GM19467 (cell line): ENCODE measurements at regions not wholly inside any gene's neighbourhood (a gene's known extent, or its start where the extent isn't known, plus 50 kb on each side); places are given as distances from the start of the nearest gene placed in this dataset.

Source experiments
- ATAC-seq: cut with Tn5 transposase; IDR thresholded peaks from one replicate; pipeline ENCODE4 v1.9.1; 2021; ENCODE audit warnings: mild to moderate bottlenecking, moderate library complexity; ENCODE audit not compliant: unreplicated experiment

DNA sequence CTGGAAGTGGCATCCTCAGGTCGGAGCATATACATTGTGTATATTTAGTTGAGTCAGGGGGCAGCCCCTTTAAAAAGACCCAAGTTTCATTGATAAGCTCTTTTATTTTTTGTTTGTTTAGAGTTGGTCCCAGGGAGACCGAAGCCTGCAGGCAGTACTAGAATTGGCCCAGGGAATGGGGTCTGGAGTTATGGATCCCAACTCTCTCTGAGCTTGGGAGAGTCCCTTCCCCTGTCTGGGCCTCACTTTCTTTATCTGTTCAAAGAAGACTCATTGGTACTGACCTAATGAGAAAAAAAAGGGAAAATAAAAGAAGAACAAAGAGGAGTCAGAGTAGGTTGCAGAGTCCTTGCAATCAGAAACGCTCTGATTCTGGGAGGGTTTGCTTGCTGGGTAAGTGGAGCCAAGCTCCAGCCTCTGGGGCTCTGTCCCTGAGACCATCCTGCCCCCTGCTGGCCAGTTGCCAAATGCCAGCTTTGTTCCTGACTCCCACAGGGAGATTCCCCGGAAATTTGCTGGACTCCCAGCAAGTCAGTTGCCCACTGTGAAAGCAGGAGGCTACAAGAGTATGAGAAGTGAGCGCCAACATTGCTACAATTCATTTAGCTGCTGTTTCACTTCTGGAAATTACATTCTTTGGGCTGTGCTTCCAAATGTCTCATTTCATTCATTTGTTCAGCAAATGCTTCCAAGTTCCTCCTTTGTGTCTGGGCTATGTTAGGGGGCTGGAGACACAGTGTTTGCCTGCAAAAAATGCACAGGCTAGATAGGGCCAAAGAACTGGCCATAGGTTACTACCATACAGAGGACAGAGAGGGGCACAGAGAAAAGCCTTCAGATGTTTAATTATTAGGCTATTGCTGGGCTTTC lies 156.2 kb downstream of the MELK start:
- ATAC-seq = no peak

DNA sequence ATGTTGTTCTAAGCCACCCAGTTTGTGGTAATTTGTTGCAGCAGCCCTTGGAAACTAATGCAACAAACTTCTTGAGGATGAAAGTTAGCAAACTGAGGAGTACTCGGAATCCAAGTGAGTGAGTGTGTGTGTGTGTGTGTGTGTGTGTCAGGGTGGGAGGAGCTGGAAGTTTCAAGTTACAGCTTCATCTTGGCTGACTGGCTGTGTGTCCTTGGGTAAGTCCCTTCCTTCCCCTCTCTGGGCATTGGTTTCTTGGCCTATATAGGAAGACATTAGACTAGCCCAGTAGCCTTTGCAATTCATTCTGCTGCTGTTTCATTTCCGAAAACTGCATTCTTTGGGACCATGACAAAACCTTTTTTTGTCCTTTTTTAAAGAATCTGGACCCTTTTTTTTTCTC lies 157.2 kb downstream of the MELK start:
- no peak for ATAC-seq

DNA sequence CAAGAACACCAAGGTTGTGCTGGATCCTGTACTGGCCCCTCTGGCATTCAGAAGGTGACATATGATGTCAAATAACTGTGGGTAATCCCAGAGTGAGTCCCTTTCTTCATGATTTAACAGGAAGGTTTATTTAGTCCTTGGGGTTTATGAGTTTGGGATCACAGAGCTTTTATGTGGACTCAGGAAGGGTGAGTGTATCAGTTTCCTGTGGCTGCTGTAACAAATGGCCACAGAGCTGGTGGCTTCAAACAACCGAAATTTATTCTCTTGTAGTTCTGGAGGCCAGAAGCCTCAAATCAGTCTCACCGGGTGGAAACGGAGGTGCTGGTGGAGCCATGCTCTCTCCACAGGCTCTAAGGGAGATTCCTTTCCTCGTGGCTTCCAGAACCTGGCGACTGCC lies 157.7 kb downstream of the MELK start:
- ATAC-seq = no peak

DNA sequence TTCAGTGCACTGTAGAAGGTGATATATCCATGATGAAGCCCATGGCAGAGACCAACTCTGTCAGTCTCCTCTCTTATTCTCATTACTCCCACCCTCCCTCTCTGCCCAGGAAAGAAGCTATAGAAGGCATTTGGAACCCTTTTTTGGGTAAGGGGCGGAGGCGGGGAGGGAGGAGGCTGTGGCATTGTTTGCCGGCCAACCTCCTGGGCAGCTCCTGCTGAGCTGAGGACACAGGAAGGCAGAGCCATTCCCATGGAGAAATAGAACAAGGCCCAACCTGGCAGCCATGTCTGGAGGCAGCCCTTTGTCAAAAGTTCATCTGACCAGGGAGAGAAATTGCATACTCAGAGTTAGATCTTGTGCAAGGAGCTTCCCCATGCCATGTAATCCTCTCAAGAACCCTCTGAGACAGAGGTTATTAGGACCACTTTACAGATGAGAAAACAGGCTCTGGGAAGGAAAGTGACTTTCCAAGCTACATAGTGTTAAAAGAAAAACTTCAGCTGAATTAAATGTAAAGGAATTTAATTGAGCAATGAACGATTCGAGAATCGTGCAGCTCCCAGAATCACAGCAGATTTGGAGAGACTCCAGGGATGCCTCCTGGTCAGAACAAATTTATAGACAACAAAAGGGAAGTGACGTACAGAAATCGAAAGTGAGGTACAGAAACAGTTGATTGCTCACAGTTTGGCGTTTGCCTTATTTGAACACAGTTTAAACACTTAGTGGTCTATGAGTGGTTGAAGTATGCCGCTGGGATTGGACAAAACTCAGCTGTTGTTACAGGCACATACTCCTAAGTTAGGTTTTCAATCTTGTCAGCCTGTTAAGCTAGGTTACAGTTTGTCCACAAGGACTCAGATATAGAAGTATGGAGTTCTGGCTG lies 158.6 kb downstream of the MELK start:
- no peak for ATAC-seq

DNA sequence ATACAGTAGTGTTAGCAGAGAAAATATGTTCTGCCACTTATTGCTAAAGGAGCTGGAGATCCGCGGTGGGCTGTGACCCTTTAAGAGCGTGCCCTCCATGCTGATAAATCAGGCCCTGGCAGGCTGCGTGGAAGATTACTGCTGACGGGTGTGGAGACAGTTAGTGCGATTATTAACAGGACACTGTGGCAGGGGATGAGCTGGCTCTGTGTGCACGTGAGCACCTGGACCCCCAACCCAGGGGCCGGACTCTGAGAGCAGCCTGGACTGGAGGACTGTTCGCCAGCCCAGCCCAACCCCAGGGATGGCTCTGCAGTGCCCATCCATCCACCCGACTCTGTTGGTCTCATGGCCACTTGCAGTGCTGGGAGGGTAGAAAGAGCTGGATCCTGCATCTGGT lies 162.0 kb downstream of the MELK start:
- no peak for ATAC-seq

DNA sequence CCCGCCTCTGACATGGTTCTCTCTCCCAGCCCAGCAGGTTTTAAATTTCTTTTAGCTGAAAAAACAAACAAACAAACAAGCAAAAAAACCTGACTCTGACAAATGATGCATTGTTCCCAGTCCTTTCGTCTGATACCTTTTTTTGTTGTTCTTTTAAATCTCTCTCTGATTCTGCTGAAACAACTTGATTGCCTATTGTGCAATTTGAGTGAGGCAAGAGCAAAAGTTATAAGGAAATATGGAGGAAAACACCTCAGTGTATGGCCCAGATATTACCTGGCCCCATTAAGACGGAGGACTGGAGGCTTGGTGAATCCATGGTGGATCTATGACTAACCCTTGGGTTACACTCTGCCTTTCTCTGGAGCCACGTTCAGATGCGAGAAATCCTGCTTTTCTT lies 164.0 kb downstream of the MELK start:
- ATAC-seq = no peak

DNA sequence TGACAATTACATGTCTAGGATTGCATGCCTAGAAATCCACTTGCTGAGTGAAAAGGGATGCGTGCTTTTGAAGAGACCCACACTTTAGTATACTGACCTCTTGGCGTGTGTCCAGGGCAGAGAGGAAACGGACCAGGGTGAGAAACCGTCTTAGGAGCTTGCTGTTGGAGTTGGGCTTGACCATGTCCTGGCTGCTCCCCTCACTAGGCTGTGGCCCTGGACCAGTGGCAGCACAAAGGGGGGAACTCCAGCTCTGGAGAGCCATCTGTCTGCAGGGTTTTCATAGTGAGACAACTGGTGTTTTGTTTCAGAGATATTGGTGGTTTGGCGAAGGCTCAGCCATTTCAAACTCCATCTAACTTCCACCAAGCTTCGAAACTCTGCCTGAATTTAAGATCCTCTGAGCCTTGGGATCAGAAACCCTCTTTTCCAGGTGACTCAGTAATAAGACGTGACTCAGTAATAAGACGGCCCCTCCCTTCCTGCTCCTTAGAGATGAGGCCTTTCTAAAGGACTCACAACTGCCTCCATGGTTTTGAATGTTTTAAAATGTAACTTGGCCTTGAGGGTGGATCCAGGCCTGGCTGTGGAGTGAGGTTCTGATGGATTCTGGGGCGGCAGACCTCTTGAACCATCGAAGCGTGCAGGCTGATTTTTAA lies 165.8 kb downstream of the MELK start:
- no peak for ATAC-seq

DNA sequence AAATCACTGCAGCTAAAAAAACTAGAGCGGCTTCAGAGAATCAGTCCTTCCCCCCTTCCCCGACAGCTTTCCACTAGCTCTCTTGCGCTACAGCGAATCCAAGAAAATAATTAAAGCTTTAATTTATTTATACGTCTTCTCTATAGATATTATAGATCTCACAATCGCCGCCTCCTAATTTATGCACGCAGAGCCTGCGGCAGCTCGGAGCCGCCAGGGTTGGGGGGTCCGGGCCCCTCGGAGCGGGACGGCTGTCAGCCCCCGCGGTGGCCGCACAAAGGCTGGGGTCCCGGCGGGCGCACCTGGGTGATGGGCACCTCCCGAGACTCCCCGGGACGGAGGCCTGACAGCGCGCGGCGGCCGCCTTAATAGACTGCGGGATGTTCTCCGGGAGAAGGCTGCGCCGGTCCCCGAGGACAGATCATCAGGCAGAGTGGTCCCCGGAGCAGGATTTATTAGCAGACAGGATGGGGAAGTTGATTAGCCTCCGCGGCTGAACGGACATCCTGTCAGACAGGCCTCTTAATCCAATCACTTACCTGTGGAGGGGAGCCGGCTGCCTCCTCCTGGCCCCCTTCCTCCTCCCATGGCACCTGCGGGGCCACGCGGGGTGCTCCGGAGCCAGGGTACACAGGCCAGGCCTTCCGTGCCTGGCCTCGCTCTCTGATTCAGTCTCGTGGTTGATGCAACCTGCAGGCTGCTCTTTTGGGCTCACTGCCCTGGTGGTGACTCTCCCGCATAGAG lies 166.8 kb downstream of the MELK start:
- ATAC-seq = no peak

DNA sequence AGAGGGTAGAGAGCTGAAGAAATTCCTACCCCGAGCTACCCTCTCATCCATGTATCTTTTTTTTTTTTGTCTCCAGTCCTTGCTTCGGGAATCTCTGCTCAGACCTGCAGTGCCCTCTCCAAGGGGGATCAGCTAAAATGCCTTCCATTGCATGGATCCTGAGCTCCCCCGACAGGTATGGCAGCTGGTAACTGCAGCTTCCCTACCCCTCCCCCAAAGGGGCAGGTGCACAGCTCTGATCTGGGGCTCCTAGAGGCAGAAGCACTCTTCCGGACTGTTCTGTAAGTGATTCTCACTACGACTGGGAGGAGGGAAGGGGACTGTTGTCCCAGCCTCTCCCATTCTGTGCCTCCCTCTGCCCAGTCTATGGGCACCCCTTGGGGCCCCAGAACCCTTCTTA lies 169.6 kb downstream of the MELK start:
- ATAC-seq = no peak

DNA sequence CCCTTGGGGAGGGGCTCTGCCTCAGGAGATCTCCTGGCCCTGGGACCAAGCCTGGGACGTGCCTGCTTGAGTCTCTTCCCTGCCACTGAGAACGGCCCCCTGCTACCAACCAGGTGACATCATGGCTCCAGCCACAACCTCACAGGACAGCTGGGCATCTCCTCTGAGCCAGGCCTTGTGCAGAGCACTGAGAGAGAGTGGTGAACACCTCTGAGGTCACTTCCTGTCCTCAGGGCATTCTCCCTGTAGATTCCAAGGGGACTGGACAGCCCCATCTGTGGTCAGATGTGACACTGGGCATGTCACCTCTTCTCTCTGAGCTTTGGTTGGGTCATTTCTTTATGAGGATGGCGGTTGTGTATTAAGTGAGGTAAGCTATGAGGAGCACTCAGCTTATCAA lies 172.0 kb downstream of the MELK start:
- no peak for ATAC-seq

DNA sequence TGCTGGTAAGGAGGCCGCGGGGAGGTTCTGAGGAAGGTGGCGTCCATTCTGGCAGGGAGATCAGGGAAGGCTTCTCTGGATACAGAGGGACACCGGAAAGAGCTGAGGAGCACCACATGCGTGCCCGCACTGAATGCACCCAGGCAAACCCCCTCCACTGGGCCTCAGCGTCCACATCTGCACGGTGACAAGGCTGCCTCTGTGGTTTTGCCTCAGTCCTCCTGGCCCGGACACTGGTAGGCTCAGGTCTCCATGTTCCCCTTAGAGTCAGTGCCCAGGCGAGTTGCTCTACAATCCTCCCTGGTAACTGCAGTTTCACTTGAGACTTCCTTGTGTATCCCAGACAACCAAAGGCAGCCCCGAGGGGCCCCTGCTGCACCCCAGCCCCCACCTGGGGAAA lies 173.3 kb downstream of the MELK start:
- ATAC-seq = no peak

DNA sequence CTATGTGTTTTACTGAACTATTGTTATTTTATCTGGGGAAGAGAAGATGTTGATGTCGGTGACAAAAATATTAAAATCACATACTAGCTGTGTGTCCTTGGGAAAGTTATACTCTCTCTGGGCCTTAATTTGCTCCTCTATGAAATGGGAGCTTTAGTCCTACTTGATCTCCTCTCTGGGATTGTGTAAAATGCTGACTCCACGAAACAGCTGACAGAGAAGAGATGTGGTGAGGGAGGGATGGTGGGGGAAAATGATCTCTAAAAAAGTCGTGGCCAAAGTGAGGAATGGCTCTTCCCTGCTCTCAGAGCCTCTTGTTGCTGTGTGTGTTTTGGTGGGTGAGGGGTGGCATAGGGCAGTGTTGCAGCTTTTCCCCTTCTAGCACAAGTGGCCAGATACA lies 173.7 kb downstream of the MELK start:
- no peak for ATAC-seq

DNA sequence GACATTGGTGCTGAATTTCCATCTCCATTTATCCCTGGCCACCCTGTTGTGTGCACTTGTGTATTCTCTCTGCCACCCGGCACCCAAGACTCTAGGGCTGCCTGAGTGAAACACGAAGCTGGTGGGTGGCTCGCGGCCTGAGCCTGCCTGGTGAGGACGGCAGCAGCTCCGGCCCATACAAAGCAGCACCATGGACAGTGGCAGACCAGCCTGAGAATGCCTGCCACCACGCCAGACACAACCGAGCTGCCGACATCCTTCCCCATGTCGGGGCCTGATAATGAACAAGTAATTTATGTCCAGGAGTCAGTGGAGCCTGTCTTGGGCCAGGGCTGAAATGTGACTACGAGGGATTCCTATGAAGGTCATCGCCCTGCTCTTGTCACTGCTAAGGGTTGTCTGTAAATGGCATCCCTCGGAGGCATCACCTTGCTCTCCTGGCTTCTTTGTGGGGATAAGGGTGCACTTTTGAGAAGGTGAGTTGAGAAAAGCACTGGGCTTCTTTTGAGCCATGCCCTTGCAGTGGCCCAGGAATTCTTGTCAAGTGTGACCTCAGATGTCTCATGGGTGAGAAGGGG lies 175.7 kb downstream of the MELK start:
- ATAC-seq = no peak

DNA sequence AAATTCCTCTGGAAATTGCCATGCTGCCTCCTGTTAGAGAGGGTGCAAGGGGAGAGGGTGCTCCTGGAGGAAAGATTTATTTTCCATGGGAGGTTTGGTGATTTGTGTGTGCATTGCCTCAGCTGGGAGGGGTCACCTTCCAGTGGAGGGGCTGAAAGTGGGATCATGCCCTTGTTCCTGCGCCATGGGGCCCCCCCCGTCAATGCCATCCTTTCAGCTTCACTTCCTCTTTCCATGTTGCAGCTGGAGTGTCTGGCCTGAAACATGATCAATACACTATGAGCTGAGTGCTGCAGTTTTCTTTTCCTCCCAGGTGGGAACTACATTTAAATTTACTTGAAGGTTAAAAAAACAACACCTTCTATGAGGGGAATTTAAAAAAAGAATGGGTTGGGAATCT lies 176.8 kb downstream of the MELK start:
- ATAC-seq = no peak

DNA sequence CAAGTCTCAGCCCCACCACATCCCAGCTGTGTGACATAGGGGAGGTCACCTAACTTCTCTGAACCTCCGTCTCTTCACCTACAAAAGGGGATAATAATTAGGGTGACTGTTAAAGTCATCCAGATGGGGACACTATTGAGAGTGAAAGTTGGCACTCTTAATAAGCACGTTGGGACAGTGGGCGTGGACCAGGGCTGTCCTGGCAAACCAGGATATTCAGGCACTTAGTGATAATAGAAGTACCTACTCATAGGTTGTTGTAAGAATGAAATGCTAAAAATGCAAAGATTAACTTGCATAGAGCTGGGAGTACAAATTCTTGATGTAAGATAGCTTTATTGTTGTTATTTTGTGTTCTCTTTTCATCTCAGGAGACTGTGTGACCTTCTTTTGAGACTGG lies 177.9 kb downstream of the MELK start:
- no peak for ATAC-seq

DNA sequence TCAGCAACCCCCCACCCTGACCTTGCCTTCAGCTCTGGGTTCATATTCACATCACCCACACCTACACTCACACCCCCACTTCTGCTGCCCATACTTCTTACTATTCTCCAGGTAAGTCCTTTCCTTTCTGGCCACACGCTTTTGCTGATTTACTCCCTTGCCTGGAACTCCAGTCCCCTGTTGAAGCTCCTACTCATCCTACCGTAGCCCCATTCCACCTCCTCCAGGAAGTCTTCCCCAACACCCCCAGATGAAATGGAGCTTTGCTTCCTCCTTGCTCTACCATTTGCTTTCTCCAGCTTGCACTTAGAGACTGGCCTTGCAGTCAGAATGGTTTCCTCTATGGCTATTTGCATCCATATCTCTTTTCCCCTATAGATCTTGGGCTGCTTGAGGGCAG lies 182.3 kb downstream of the MELK start:
- ATAC-seq = no peak

DNA sequence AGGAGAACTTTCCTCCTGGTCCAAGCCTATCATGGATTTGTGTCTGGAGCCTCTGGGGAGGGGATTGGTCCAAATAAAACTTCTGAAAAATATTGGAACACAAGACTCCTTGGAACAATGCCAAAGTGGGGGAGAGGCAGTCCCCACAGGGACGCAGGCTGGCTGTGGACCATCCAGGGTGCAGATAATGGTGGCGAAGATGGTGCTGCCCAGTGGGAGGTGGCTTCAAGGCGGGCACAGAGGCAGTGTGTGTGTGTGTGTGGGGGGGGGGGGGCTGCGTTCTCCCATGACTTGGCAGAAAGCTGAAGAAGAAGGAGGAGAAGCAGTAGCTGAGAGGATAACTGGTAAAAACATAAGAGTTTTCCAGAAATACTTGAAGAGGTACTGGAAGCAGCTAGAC lies 186.4 kb downstream of the MELK start:
- no peak for ATAC-seq

DNA sequence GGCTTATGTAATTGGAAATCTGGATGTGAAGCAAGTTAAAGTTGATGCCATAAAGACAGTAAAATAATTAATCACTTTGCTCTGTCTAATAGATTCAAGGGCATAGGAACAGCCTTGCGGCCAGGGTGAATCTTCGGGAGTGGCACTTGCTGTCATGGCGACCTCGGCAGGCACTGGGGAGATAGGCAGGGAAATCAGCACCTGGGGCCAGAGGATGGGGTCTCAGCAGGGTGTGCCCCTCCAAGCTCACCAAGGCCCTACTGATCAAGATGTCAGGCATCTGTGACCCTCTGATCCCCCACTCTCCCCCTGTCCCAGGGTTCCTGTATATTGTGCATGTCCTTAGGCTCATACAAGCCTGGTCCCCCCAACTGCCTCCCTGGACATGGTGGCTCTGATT lies 187.3 kb downstream of the MELK start:
- no peak for ATAC-seq

DNA sequence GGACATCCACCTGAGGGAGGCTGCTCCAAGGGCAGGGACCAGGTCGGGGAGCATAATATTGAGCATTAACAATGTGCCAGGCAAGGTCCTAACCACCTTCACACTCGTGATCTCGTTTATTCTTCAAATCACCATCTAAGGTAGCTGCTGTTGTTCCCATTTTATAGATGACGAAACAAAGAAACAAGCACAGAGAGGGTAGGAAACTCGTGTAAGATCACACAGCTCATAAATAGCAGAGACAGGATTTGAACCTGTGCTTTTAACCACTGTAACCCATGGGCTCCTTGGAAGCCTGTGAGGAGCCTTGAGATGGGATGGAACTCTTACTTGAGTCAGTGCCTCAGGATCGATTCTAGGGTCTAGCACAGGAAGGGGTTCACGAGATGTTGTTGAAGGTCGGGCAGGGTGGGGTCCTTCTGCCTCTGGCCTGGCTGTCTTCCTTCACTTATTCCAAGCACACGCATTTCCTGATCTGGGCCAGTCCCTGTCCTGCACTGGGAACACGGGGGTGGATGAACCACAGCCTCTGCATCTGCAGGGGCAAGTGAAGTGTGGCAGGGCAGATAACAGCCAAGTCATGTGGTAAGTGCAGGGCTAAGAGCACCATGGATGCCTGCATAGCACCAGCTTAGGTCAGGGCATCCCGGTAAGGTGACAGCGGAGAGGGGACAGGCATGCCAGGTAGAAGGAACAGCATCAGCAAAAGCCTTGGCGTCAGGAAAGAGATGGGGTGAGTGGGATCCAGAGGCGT lies 188.1 kb downstream of the MELK start:
- ATAC-seq = no peak

DNA sequence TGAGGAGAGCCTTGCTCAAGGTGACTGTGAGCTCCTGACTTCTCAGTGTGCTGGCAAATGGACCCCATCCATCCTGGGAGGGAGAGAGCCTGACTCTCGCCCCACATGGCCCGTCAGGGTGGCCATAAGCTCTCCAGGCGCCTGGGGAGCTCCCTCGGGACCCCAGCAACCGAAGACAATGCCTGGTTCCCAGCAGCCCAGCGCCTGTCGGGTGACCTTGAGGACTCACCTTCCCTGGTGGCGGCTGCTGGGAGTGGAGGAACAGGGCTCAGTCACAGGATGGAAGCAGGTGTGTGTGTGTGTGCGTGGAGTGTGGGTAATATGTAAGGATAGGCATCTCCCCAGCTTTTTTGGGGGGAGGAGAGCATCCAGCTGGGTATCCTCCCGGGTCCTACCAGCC lies 190.3 kb downstream of the MELK start:
- ATAC-seq = no peak
